Keratinocyte (primary cell): ENCODE measurements at regions not wholly inside any gene's neighbourhood (a gene's known extent, or its start where the extent isn't known, plus 50 kb on each side); places are given as distances from the start of the nearest gene placed in this dataset.

ENCODE experiments used
- DNase-seq: peaks from one replicate; pipeline ENCODE4 v3.0.0-alpha.2; 2011; ENCODE audit warnings: low read depth, missing footprints, low spot score
- FAIRE-seq: peaks from 2 replicates; lab custom pipeline; 2011; peaks lifted over from hg19 to GRCh38; lab: Jason Lieb, UNC
- H2AFZ ChIP-seq: 2 replicates; pipeline ENCODE4 v1.6.0; 2012; ENCODE audit warnings: low read length, control low read depth, inconsistent platforms; ENCODE audit not compliant: control insufficient read depth
- H3K27ac ChIP-seq: 2 replicates; pipeline ENCODE4 v1.5.1; 2011; ENCODE audit warnings: low read length; ENCODE audit not compliant: control insufficient read depth, insufficient read depth
- H3K27me3 ChIP-seq: 3 replicates; pipeline ENCODE4 v1.6.0; 2011; ENCODE audit warnings: low read length; ENCODE audit not compliant: control insufficient read depth, insufficient read depth; ENCODE audit errors: extremely low read depth
- H3K36me3 ChIP-seq, 2 experiments: 2 replicates in 1 of 2; 3 replicates in 1 of 2; pipeline ENCODE4 v1.5.1; 2011; ENCODE audit warnings: low read length in 2 of 2, mild to moderate bottlenecking in 1 of 2; ENCODE audit not compliant: control insufficient read depth in 2 of 2, insufficient read depth in 2 of 2; ENCODE audit errors: extremely low read depth in 1 of 2
- H3K4me1 ChIP-seq: 3 replicates; pipeline ENCODE4 v1.5.1; 2011; ENCODE audit warnings: low read length; ENCODE audit not compliant: control insufficient read depth, insufficient read depth; ENCODE audit errors: extremely low read depth
- H3K4me2 ChIP-seq: 3 replicates; pipeline ENCODE4 v1.6.0; 2011; ENCODE audit warnings: low read depth, low read length; ENCODE audit not compliant: control insufficient read depth, insufficient read depth; ENCODE audit errors: extremely low read depth
- H3K4me3 ChIP-seq, 3 experiments: fragments of 200-600 bp in 1 of 3; sonication (generic) in 1 of 3; 2 replicates in 2 of 3; 3 replicates in 1 of 3; pipeline ENCODE4 v1.5.1; 2011 to 2016; ENCODE audit warnings: low read length in 3 of 3, mild to moderate bottlenecking in 3 of 3, control low read depth in 2 of 3, inconsistent platforms in 1 of 3, low read depth in 1 of 3, mixed read lengths in 1 of 3, mixed run types in 1 of 3, moderate library complexity in 1 of 3; ENCODE audit not compliant: control insufficient read depth in 2 of 3, insufficient read depth in 2 of 3; ENCODE audit errors: extremely low read depth in 1 of 3
- H3K79me2 ChIP-seq: 2 replicates; pipeline ENCODE4 v1.6.0; 2012; ENCODE audit warnings: low read length; ENCODE audit not compliant: control insufficient read depth, insufficient read depth
- H3K9ac ChIP-seq: 3 replicates; pipeline ENCODE4 v1.6.0; 2011; ENCODE audit warnings: low read length; ENCODE audit not compliant: control insufficient read depth, insufficient read depth; ENCODE audit errors: extremely low read depth
- H3K9me1 ChIP-seq: 3 replicates; pipeline ENCODE4 v1.6.0; 2011; ENCODE audit warnings: low read length; ENCODE audit not compliant: control insufficient read depth, insufficient read depth; ENCODE audit errors: extremely low read depth
- H3K9me3 ChIP-seq: 2 replicates; pipeline ENCODE4 v1.5.1; 2012; ENCODE audit warnings: low read depth, low read length; ENCODE audit not compliant: control insufficient read depth
- H4K20me1 ChIP-seq: 3 replicates; pipeline ENCODE4 v1.6.0; 2011; ENCODE audit warnings: low read length; ENCODE audit not compliant: control insufficient read depth, insufficient read depth; ENCODE audit errors: extremely low read depth
- CTCF ChIP-seq, 3 experiments: IDR thresholded peaks in 1 of 3; conservative IDR thresholded peaks in 1 of 3; optimal IDR thresholded peaks in 1 of 3; 2 replicates in 2 of 3; 3 replicates in 1 of 3; pipeline versions ENCODE3 to v1.5.1; 2011; ENCODE audit warnings: low read length in 3 of 3, mild to moderate bottlenecking in 3 of 3, moderate library complexity in 2 of 3, control low read depth in 1 of 3, inconsistent platforms in 1 of 3; ENCODE audit not compliant: insufficient read depth in 2 of 3; ENCODE audit errors: extremely low read depth in 1 of 3
- EZH2 ChIP-seq: IDR thresholded peaks from one replicate; pipeline ENCODE4 v1.6.1; 2012; ENCODE audit warnings: inconsistent platforms, mild to moderate bottlenecking, low read length, moderate library complexity
- dilution Hi-C: fragments of 300-500 bp; cut with MboI; formaldehyde crosslinking; loops from one replicate; pipeline ENCODE4 v1.7.0; 2020; ENCODE audit warnings: low sequenced_read_pairs; ENCODE audit not compliant: extremely low pct_ligation_motif_present

- no peaks in the 10 kb centered on the region for H3K4me1 ChIP-seq
- no peaks in the 10 kb centered on the region for H3K9me3 ChIP-seq
- H3K36me3 ChIP-seq, result no peaks in the 10 kb centered on the region
- H3K9ac ChIP-seq, result no peak overlapping the region
- H3K4me2 ChIP-seq, result no peak overlapping the region
- DNase-seq, result no peak
- no peak for TF ChIP-seq EZH2
- TF ChIP-seq CTCF (optimal IDR thresholded peaks at IDR 0.05 in 1 of 3, IDR thresholded peaks at IDR 0.05 in 1 of 3, conservative IDR thresholded peaks at IDR 0.05 in 1 of 3; ENCODE audit: extremely low read depth in 1 of 3, insufficient read depth in 2 of 3, low read length in 3 of 3), result no peak
- no peak for FAIRE-seq
- no peaks in the 10 kb centered on the region for H3K79me2 ChIP-seq
- H2AFZ ChIP-seq, result no peak overlapping the region
- no peaks in the 10 kb centered on the region for H3K9me1 ChIP-seq
- H3K4me3 ChIP-seq, result no peak overlapping the region
- no peaks in the 10 kb centered on the region for H4K20me1 ChIP-seq
- H3K27me3 ChIP-seq, result no peaks in the 10 kb centered on the region
- dilution Hi-C loops, result no loop called here
- H3K27ac ChIP-seq, result no peak overlapping the region
These were observed 188.0 kb upstream of the HDDC2 start for GRCh38 chr6:125489579-125490285.

- Histone ChIP-seq H2AFZ (no peak overlapping the region), H3K79me2 (no peaks in the 10 kb centered on the region), H3K27me3 (no peaks in the 10 kb centered on the region), H3K9me3 (no peaks in the 10 kb centered on the region), H3K4me1 (no peaks in the 10 kb centered on the region), H3K36me3 (no peaks in the 10 kb centered on the region), H4K20me1 (no peaks in the 10 kb centered on the region), H3K4me3 (no peak overlapping the region), H3K9me1 (no peaks in the 10 kb centered on the region), H3K27ac (no peak overlapping the region), H3K4me2 (no peak overlapping the region), H3K9ac (no peak overlapping the region)
- dilution Hi-C loops, result no loop called here
- TF ChIP-seq EZH2 (no peak), CTCF (optimal IDR thresholded peaks at IDR 0.05 in 1 of 3, IDR thresholded peaks at IDR 0.05 in 1 of 3, conservative IDR thresholded peaks at IDR 0.05 in 1 of 3; ENCODE audit: extremely low read depth in 1 of 3, insufficient read depth in 2 of 3, low read length in 3 of 3) (no peak)
- FAIRE-seq, result no peak
- DNase-seq, result no peak
These were observed 190.3 kb upstream of the HDDC2 start for GRCh38 chr6:125491860-125492618.
